ENCODE measurements at regions not wholly inside any gene's neighbourhood (a gene's known extent, or its start where the extent isn't known, plus 50 kb on each side); places are given as distances from the start of the nearest gene placed in this dataset.

- no peak for TF ChIP-seq CTCF (IDR thresholded peaks at IDR 0.05; ENCODE audit: low read depth, low read length, missing control alignments)
- no peak overlapping the region for H3K4me3 ChIP-seq (ENCODE audit: low read depth, low read length)
- DNase-seq (ENCODE audit: low read depth), result no peak
Measured at GRCh38 chr3:148280623-148281242, 417.0 kb upstream of the AGTR1 start.

- H3K4me3 ChIP-seq (ENCODE audit: low read depth, low read length), result no peak overlapping the region
- DNase-seq (ENCODE audit: low read depth), result no peak
- no peak for TF ChIP-seq CTCF (IDR thresholded peaks at IDR 0.05; ENCODE audit: low read depth, low read length, missing control alignments)
Measured at GRCh38 chr3:148289159-148289558, 408.5 kb upstream of the AGTR1 start.

GRCh38 chr3:148297013-148297412, 400.7 kb upstream of the AGTR1 start:
- no peak for TF ChIP-seq CTCF (IDR thresholded peaks at IDR 0.05; ENCODE audit: low read depth, low read length, missing control alignments)
- H3K4me3 ChIP-seq (ENCODE audit: low read depth, low read length), result no peak overlapping the region
- no peak for DNase-seq (ENCODE audit: low read depth)

GRCh38 chr3:148307443-148307843, 390.3 kb upstream of the AGTR1 start:
- no peak overlapping the region for H3K4me3 ChIP-seq (ENCODE audit: low read depth, low read length)
- DNase-seq (ENCODE audit: low read depth), result no peak
- TF ChIP-seq CTCF (IDR thresholded peaks at IDR 0.05; ENCODE audit: low read depth, low read length, missing control alignments), result no peak

- no peak overlapping the region for H3K4me3 ChIP-seq (ENCODE audit: low read depth, low read length)
- peak; percentile 37 for DNase-seq (ENCODE audit: low read depth)
- peak; percentile 83 for TF ChIP-seq CTCF (IDR thresholded peaks at IDR 0.05; ENCODE audit: low read depth, low read length, missing control alignments)
Measured at GRCh38 chr3:148309390-148310035, 388.2 kb upstream of the AGTR1 start.

GRCh38 chr3:148315756-148316155, 381.9 kb upstream of the AGTR1 start:
- TF ChIP-seq CTCF (IDR thresholded peaks at IDR 0.05; ENCODE audit: low read depth, low read length, missing control alignments), result no peak
- H3K4me3 ChIP-seq (ENCODE audit: low read depth, low read length), result no peak overlapping the region
- no peak for DNase-seq (ENCODE audit: low read depth)

- H3K4me3 ChIP-seq (ENCODE audit: low read depth, low read length), result no peak overlapping the region
- DNase-seq (ENCODE audit: low read depth), result no peak
- TF ChIP-seq CTCF (IDR thresholded peaks at IDR 0.05; ENCODE audit: low read depth, low read length, missing control alignments), result no peak
Measured at GRCh38 chr3:148318240-148318639, 379.5 kb upstream of the AGTR1 start.

Data from GM12864 (cell line).